ENCODE measurements at regions not wholly inside any gene's neighbourhood (a gene's known extent, or its start where the extent isn't known, plus 50 kb on each side); places are given as distances from the start of the nearest gene placed in this dataset.

- no peak for DNase-seq
- Histone ChIP-seq H3K27ac (no peak overlapping the region), H3K4me3 (no peak overlapping the region), H3K27me3 (no peaks in the 10 kb centered on the region), H3K36me3 (peaks cover 0 to 4% (median 0%) of the 10 kb centered on the region in 4 donors), H3K4me1 (peaks cover 0 to 45% (median 42%) of the 10 kb centered on the region in 4 donors), H3K9me3 (peaks cover 0 to 3% (median 0%) of the 10 kb centered on the region in 4 donors)
- 48 to 50% methylated on average over 2 of the region's 2 CpGs for WGBS, 2 donors
- no peak for TF ChIP-seq POLR2AphosphoS5 (IDR thresholded peaks at IDR 0.05)
- TF ChIP-seq, protein P1, sequence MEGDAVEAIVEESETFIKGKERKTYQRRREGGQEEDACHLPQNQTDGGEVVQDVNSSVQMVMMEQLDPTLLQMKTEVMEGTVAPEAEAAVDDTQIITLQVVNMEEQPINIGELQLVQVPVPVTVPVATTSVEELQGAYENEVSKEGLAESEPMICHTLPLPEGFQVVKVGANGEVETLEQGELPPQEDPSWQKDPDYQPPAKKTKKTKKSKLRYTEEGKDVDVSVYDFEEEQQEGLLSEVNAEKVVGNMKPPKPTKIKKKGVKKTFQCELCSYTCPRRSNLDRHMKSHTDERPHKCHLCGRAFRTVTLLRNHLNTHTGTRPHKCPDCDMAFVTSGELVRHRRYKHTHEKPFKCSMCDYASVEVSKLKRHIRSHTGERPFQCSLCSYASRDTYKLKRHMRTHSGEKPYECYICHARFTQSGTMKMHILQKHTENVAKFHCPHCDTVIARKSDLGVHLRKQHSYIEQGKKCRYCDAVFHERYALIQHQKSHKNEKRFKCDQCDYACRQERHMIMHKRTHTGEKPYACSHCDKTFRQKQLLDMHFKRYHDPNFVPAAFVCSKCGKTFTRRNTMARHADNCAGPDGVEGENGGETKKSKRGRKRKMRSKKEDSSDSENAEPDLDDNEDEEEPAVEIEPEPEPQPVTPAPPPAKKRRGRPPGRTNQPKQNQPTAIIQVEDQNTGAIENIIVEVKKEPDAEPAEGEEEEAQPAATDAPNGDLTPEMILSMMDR (IDR thresholded peaks at IDR 0.05): no peak
- TF ChIP-seq EP300 (IDR thresholded peaks at IDR 0.05): no peak
- no peak for TF ChIP-seq POLR2A (IDR thresholded peaks at IDR 0.05)
- intact Hi-C loops (cut with DNase I): no loop called here
Observed at GRCh38 chr7:131000873-131001272, 266.9 kb upstream of the KLF14 start.

DNA sequence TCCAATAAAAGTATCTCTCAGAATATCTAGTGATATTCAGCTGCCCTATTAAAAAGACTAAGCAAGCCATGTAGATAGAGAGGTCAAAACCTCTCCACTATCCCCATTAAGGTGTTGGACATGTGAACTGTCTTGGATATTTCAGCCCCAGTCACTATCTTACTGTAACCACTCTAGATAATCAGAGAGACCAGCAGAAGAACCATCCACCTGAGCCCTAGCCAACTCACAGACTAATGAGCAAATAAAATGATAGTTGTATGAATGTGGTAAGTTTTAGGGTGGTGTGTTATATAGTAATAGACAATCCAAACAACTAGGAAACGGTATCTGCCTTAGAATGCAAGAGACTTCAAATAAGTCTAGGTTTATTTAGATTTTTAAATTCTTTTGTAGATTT, 268.6 kb upstream of the KLF14 start:
- H3K9me3 ChIP-seq: peaks cover 0 to 3% (median 0%) of the 10 kb centered on the region in 4 donors
- DNase-seq: no peak

DNA sequence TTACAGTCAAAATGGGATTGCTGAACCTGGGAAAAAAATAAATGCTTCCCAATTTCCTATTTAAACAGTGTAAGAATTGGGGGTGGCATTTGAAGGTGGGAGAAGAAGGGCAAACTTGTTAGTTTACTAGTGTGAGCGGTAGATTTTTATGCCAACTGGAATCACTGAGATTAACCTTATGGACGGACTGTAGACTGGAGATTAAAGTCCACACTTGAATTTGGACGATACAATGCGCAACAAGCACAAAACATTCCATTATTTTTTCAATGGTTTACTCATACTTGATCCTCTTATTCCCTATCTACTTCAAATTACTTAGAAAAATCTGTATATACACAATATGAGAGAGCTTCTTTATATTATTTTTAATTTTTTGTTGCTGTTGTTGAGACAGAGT, 269.6 kb upstream of the KLF14 start:
- Histone ChIP-seq H3K36me3 (peaks cover 0 to 4% (median 0%) of the 10 kb centered on the region in 4 donors), H3K27me3 (no peaks in the 10 kb centered on the region), H3K4me1 (peaks cover 0 to 38% (median 35%) of the 10 kb centered on the region in 4 donors), H3K27ac (no peak overlapping the region), H3K9me3 (peaks cover 0 to 3% (median 0%) of the 10 kb centered on the region in 4 donors), H3K4me3 (no peak overlapping the region)
- 82 to 86% methylated on average over 4 of the region's 4 CpGs for whole genome bisulfite sequencing, 2 donors
- no peak for DNase-seq
- TF ChIP-seq POLR2AphosphoS5 (IDR thresholded peaks at IDR 0.05): no peak
- TF ChIP-seq, protein P1 (IDR thresholded peaks at IDR 0.05): no peak
- TF ChIP-seq POLR2A (IDR thresholded peaks at IDR 0.05): no peak
- no peak for TF ChIP-seq EP300 (IDR thresholded peaks at IDR 0.05)
- intact Hi-C loops (cut with DNase I): no loop called here

More for the DNA sequence above, 268.6 kb upstream of the KLF14 start:
- Histone ChIP-seq H3K36me3 (peaks cover 0 to 4% (median 0%) of the 10 kb centered on the region in 4 donors), H3K4me3 (no peak overlapping the region), H3K27me3 (no peaks in the 10 kb centered on the region), H3K27ac (no peak overlapping the region), H3K4me1 (peaks cover 0 to 36% (median 34%) of the 10 kb centered on the region in 4 donors)
- intact Hi-C loops (cut with DNase I): no loop called here
- WGBS, 2 donors: 82 to 93% methylated on average over 1 of the region's 1 CpG
- TF ChIP-seq EP300 (IDR thresholded peaks at IDR 0.05) (no peak), POLR2AphosphoS5 (IDR thresholded peaks at IDR 0.05) (no peak), POLR2A (IDR thresholded peaks at IDR 0.05) (no peak)
- TF ChIP-seq, protein P1 (IDR thresholded peaks at IDR 0.05): no peak

DNA sequence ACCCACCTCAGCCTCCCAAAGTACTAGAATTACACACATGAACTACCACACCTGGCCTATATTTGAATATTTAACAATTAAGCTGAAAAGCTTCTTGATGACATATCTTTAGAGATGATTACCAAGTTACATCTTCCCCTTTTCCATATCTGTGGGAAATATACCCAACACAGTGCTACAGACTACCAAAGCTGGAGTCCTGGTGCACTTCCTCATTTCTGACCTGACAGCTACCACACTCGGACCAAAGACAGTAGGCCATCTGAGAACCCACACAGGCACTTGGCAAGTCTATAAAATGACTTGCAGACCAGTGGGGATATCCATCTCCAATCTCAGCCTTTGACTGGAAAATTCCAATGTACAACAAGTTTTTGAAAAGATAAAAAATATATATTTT, 270.4 kb upstream of the KLF14 start:
- no peaks in the 10 kb centered on the region for H3K27me3 ChIP-seq
- H3K27ac ChIP-seq: no peak overlapping the region
- no peak for DNase-seq
- WGBS, 2 donors: 0 to 1% methylated on average over 1 of the region's 1 CpG
- H3K4me3 ChIP-seq: no peak overlapping the region
- peaks cover 0 to 3% (median 0%) of the 10 kb centered on the region in 4 donors for H3K9me3 ChIP-seq
- intact Hi-C loops (cut with DNase I): no loop called here
- TF ChIP-seq POLR2AphosphoS5 (IDR thresholded peaks at IDR 0.05) (no peak), POLR2A (IDR thresholded peaks at IDR 0.05) (no peak), EP300 (IDR thresholded peaks at IDR 0.05) (no peak)
- TF ChIP-seq, protein P1 (IDR thresholded peaks at IDR 0.05): no peak
- H3K36me3 ChIP-seq: peaks cover 0 to 4% (median 0%) of the 10 kb centered on the region in 4 donors
- H3K4me1 ChIP-seq: peaks cover 0 to 38% (median 35%) of the 10 kb centered on the region in 4 donors

All from sigmoid colon (tissue), 6 donors.